HepG2 (cell line): ENCODE measurements at regions not wholly inside any gene's neighbourhood (a gene's known extent, or its start where the extent isn't known, plus 50 kb on each side); places are given as distances from the start of the nearest gene placed in this dataset.

ENCODE experiments used
- BCL6 ChIP-seq: IDR thresholded peaks from 2 replicates; pipeline ENCODE4 v1.6.1; 2016; ENCODE audit warnings: missing genetic modification reagents, missing compliant biosample characterization
- FOXP1 ChIP-seq, 2 experiments: fragments of 450-650 bp in 1 of 2; IDR thresholded peaks; 2 replicates each; pipeline ENCODE4 v1.6.1; 2017 to 2018; ENCODE audit warnings: antibody characterized with exemption in 1 of 2
- JARID2 ChIP-seq: sonication (generic); formaldehyde crosslinking; IDR thresholded peaks from 2 replicates; pipeline ENCODE4 v1.8.1; 2023; ENCODE audit warnings: missing genetic modification reagents, inconsistent platforms; ENCODE audit not compliant: insufficient replicate concordance
- MED8 ChIP-seq: sonication (generic); formaldehyde crosslinking; IDR thresholded peaks from 2 replicates; pipeline ENCODE4 v1.8.1; 2023; ENCODE audit warnings: mild to moderate bottlenecking, missing genetic modification reagents; ENCODE audit not compliant: insufficient replicate concordance
- NR2F2 ChIP-seq: IDR thresholded peaks from 2 replicates; pipeline ENCODE4 v1.6.1; 2012; ENCODE audit warnings: low read depth, inconsistent platforms, borderline replicate concordance
- SOX6 ChIP-seq, 2 experiments: fragments of 450-650 bp in 1 of 2; sonication (generic) in 1 of 2; formaldehyde crosslinking in 1 of 2; IDR thresholded peaks; 2 replicates each; pipeline versions ENCODE4 v1.4.0 to v1.6.1; 2017 to 2020; ENCODE audit warnings: antibody characterized with exemption in 1 of 2, mild to moderate bottlenecking in 1 of 2, missing genetic modification reagents in 1 of 2
- TCF7L2 ChIP-seq: IDR thresholded peaks from 2 replicates; pipeline ENCODE4 v1.6.1; 2011; ENCODE audit warnings: mild to moderate bottlenecking, low read depth, low read length, moderate library complexity
- ZNF251 ChIP-seq: sonication (generic); formaldehyde crosslinking; IDR thresholded peaks from 2 replicates; pipeline ENCODE4 v1.9.0; 2021; ENCODE audit warnings: mild to moderate bottlenecking, missing genetic modification reagents
- ZNF260 ChIP-seq: sonication (generic); formaldehyde crosslinking; IDR thresholded peaks from 2 replicates; pipeline ENCODE4 v1.4.0; 2020; ENCODE audit warnings: missing genetic modification reagents, low read depth, mild to moderate bottlenecking, borderline replicate concordance
- ZNF780A ChIP-seq: sonication (generic); formaldehyde crosslinking; IDR thresholded peaks from 2 replicates; pipeline ENCODE4 v1.8.0; 2022; ENCODE audit warnings: mild to moderate bottlenecking, missing genetic modification reagents, moderate library complexity
- TF ChIP-seq, protein P1 (sequence below), 2 experiments: IDR thresholded peaks; 2 replicates each; pipeline ENCODE4 v1.6.1; 2011 to 2012; ENCODE audit warnings: low read length in 2 of 2, borderline replicate concordance in 1 of 2, low read depth in 1 of 2, mild to moderate bottlenecking in 1 of 2, moderate library complexity in 1 of 2
- TF ChIP-seq, protein P2 (sequence below): sonication (generic); formaldehyde crosslinking; IDR thresholded peaks from 2 replicates; pipeline ENCODE4 v1.5.0; 2020; ENCODE audit warnings: missing genetic modification reagents
- TF ChIP-seq, protein P3 (sequence below): sonication (generic); formaldehyde crosslinking; IDR thresholded peaks from 2 replicates; pipeline ENCODE4 v1.4.0; 2020; ENCODE audit warnings: mild to moderate bottlenecking, missing genetic modification reagents, borderline replicate concordance
- TF ChIP-seq, protein P4 (sequence below): IDR thresholded peaks from 2 replicates; pipeline ENCODE4 v1.6.1; 2016; ENCODE audit warnings: low read depth, missing genetic modification reagents, missing compliant biosample characterization

DNA sequence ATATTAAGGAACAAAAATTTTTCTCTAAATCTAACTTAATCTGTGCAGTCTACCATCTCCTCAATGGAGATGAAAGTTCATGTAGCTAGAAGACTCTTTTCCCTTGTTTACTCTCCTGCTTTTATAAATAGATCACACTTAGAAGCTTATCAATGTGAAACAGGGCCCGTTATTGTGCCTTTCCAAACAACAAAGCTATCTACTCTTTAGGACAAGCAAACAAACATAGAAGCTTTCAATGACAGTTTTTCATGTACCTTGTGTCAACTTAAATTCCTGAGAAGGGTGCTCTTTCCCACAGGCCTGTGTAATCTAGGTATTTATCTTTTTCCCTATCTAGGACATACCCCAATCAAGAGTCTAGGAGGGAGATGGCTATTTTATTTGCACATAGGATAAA, 247.8 kb upstream of the CWC22 start (continued):
- TF ChIP-seq, protein P1, sequence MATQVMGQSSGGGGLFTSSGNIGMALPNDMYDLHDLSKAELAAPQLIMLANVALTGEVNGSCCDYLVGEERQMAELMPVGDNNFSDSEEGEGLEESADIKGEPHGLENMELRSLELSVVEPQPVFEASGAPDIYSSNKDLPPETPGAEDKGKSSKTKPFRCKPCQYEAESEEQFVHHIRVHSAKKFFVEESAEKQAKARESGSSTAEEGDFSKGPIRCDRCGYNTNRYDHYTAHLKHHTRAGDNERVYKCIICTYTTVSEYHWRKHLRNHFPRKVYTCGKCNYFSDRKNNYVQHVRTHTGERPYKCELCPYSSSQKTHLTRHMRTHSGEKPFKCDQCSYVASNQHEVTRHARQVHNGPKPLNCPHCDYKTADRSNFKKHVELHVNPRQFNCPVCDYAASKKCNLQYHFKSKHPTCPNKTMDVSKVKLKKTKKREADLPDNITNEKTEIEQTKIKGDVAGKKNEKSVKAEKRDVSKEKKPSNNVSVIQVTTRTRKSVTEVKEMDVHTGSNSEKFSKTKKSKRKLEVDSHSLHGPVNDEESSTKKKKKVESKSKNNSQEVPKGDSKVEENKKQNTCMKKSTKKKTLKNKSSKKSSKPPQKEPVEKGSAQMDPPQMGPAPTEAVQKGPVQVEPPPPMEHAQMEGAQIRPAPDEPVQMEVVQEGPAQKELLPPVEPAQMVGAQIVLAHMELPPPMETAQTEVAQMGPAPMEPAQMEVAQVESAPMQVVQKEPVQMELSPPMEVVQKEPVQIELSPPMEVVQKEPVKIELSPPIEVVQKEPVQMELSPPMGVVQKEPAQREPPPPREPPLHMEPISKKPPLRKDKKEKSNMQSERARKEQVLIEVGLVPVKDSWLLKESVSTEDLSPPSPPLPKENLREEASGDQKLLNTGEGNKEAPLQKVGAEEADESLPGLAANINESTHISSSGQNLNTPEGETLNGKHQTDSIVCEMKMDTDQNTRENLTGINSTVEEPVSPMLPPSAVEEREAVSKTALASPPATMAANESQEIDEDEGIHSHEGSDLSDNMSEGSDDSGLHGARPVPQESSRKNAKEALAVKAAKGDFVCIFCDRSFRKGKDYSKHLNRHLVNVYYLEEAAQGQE (IDR thresholded peaks at IDR 0.05; ENCODE audit: borderline replicate concordance in 1 of 2, low read depth in 1 of 2, low read length in 2 of 2) = peak in 1 of 2 experiments; percentile 58; a peak in 1 of 4 replicates
- TF ChIP-seq MED8 (CRISPR knock-in tag) (no peak), ZNF251 (no peak), NR2F2 (0 out of 2 replicates have a peak, but pooled peaks have one; percentile 45), JARID2 (no peak), SOX6 (IDR thresholded peaks at IDR 0.05) (no peak), SOX6 (CRISPR knock-in tag; IDR thresholded peaks at IDR 0.05) (peak; percentile 51; the same call in 1 of the 2 replicates), FOXP1 (IDR thresholded peaks at IDR 0.05) (no peak), FOXP1 (CRISPR knock-in tag; IDR thresholded peaks at IDR 0.05) (peak; percentile 52; the same call in 1 of the 2 replicates), ZNF780A (CRISPR knock-in tag) (no peak), ZNF260 (CRISPR knock-in tag) (no peak), TCF7L2 (peak; percentile 40; the same call in 1 of the 2 replicates), BCL6 (CRISPR knock-in tag) (peak; percentile 99)
- TF ChIP-seq, protein P2, sequence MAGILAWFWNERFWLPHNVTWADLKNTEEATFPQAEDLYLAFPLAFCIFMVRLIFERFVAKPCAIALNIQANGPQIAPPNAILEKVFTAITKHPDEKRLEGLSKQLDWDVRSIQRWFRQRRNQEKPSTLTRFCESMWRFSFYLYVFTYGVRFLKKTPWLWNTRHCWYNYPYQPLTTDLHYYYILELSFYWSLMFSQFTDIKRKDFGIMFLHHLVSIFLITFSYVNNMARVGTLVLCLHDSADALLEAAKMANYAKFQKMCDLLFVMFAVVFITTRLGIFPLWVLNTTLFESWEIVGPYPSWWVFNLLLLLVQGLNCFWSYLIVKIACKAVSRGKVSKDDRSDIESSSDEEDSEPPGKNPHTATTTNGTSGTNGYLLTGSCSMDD (CRISPR knock-in tag) = no peak
- TF ChIP-seq, protein P3, sequence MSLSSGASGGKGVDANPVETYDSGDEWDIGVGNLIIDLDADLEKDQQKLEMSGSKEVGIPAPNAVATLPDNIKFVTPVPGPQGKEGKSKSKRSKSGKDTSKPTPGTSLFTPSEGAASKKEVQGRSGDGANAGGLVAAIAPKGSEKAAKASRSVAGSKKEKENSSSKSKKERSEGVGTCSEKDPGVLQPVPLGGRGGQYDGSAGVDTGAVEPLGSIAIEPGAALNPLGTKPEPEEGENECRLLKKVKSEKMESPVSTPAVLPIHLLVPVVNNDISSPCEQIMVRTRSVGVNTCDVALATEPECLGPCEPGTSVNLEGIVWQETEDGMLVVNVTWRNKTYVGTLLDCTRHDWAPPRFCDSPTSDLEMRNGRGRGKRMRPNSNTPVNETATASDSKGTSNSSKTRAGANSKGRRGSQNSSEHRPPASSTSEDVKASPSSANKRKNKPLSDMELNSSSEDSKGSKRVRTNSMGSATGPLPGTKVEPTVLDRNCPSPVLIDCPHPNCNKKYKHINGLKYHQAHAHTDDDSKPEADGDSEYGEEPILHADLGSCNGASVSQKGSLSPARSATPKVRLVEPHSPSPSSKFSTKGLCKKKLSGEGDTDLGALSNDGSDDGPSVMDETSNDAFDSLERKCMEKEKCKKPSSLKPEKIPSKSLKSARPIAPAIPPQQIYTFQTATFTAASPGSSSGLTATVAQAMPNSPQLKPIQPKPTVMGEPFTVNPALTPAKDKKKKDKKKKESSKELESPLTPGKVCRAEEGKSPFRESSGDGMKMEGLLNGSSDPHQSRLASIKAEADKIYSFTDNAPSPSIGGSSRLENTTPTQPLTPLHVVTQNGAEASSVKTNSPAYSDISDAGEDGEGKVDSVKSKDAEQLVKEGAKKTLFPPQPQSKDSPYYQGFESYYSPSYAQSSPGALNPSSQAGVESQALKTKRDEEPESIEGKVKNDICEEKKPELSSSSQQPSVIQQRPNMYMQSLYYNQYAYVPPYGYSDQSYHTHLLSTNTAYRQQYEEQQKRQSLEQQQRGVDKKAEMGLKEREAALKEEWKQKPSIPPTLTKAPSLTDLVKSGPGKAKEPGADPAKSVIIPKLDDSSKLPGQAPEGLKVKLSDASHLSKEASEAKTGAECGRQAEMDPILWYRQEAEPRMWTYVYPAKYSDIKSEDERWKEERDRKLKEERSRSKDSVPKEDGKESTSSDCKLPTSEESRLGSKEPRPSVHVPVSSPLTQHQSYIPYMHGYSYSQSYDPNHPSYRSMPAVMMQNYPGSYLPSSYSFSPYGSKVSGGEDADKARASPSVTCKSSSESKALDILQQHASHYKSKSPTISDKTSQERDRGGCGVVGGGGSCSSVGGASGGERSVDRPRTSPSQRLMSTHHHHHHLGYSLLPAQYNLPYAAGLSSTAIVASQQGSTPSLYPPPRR (CRISPR knock-in tag) = peak; percentile 65; the same call in 1 of the 2 replicates
- TF ChIP-seq, protein P4, sequence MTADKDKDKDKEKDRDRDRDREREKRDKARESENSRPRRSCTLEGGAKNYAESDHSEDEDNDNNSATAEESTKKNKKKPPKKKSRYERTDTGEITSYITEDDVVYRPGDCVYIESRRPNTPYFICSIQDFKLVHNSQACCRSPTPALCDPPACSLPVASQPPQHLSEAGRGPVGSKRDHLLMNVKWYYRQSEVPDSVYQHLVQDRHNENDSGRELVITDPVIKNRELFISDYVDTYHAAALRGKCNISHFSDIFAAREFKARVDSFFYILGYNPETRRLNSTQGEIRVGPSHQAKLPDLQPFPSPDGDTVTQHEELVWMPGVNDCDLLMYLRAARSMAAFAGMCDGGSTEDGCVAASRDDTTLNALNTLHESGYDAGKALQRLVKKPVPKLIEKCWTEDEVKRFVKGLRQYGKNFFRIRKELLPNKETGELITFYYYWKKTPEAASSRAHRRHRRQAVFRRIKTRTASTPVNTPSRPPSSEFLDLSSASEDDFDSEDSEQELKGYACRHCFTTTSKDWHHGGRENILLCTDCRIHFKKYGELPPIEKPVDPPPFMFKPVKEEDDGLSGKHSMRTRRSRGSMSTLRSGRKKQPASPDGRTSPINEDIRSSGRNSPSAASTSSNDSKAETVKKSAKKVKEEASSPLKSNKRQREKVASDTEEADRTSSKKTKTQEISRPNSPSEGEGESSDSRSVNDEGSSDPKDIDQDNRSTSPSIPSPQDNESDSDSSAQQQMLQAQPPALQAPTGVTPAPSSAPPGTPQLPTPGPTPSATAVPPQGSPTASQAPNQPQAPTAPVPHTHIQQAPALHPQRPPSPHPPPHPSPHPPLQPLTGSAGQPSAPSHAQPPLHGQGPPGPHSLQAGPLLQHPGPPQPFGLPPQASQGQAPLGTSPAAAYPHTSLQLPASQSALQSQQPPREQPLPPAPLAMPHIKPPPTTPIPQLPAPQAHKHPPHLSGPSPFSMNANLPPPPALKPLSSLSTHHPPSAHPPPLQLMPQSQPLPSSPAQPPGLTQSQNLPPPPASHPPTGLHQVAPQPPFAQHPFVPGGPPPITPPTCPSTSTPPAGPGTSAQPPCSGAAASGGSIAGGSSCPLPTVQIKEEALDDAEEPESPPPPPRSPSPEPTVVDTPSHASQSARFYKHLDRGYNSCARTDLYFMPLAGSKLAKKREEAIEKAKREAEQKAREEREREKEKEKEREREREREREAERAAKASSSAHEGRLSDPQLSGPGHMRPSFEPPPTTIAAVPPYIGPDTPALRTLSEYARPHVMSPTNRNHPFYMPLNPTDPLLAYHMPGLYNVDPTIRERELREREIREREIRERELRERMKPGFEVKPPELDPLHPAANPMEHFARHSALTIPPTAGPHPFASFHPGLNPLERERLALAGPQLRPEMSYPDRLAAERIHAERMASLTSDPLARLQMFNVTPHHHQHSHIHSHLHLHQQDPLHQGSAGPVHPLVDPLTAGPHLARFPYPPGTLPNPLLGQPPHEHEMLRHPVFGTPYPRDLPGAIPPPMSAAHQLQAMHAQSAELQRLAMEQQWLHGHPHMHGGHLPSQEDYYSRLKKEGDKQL (CRISPR knock-in tag) = 0 out of 2 replicates have a peak, but pooled peaks have one; percentile 62
